Astrocyte of the hippocampus (primary cell): ENCODE measurements at regions not wholly inside any gene's neighbourhood (a gene's known extent, or its start where the extent isn't known, plus 50 kb on each side); places are given as distances from the start of the nearest gene placed in this dataset.
A peak's percentile ranks its signal among the peaks of the same experiment; 100 is the strongest.
"Not testable (repeated sequence)": the region's sequence is repeated elsewhere in the genome, so short reads cannot be mapped to it uniquely, and the experiment has no call there.

Experiments
- DNase-seq: peaks from one replicate; pipeline ENCODE4 v3.0.0; 2011; ENCODE audit warnings: low read depth, low spot score

DNA sequence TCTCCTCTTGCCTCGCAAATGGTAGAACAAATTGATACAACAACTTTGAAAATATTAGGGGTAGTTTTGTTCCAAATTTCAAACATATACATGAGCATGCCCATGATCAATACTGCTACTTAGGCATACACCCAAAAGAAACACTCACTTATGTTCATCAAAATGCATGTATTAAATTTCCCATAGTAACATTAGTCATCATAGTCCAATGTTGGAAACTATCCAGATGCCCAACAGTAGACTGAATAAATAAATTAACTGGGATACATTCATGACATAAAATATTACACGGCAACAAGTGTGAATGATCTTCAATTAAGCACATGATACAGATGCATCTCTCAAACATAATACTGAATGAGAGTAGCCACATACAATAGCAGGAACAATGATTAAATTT lies 391.6 kb downstream of the CDH11 start:
- DNase-seq, result no peak

DNA sequence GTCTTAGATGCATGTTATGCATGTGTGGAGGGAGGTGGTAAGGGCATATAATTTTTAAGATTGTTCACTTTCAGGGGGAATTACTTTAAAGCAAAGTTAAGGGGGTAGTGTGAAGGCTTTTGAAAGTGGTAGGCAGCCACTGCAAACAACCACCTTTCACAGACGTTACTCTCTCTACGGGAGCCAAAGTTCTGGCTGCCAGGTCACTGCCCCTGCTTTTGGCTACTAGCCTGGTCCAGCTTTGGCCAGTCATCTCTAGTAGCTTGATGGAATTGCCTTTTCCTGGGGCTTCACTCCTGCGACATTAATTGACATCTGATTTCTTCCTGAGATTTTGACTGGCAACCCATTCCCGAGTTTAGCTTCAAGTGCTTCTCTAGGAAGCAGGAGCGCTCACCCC lies 397.5 kb downstream of the CDH11 start:
- no peak for DNase-seq

DNA sequence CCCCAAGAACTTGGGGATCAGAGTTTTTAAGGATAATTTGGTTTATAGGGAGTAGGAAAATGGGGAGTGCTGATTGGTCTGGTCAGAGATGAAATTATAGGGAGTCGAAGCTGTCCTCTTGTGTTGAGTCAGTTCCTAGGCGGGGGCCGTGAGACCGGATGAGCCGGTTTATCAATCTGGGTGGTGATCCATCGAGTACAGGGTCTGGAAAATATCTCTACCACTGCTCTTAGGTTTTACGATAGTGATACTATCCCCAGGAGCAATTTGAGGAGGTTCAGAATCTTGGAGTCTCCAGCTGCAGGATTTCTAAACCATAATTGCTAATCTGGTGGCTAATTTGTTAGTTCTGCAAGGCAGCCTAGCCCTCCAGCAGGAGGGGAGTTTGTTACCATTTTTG lies 403.4 kb downstream of the CDH11 start:
- DNase-seq, result no peak

DNA sequence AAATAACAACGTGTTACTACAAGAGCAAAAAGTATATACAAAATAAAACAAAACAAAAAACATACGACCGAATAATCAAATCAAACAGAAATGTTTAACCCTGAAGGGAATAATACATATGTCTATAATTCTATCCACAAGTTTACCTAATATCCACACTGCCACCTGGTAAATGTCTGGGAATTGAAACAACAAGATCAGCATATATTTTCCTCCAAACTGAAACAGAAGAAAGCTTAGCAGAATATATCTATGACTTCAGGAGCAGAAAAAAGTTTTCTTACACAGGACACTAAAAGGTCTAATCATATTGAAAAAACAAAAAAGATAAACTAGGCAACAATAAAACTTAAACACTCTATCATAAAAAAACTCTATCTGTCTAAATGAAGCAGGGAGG lies 404.0 kb downstream of the CDH11 start:
- DNase-seq, result no peak

DNA sequence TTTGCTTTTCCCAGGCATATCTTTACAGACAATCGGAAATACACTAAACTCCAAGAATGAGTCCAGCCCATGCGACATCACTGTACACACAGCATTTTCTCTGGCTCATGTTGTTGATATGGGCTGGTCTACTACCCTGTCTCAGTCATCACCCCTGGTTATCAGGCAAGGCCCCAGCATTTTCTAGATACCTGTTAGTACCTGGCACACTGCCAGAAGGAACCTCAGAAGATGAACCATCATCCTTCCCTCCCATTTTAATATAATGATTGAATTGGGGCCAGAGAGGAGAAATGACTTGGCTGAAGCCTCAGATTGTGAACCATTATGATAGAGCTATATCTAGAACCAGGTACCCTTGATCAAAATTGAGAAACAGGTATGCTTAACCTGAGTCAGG lies 406.2 kb downstream of the CDH11 start:
- no peak for DNase-seq

DNA sequence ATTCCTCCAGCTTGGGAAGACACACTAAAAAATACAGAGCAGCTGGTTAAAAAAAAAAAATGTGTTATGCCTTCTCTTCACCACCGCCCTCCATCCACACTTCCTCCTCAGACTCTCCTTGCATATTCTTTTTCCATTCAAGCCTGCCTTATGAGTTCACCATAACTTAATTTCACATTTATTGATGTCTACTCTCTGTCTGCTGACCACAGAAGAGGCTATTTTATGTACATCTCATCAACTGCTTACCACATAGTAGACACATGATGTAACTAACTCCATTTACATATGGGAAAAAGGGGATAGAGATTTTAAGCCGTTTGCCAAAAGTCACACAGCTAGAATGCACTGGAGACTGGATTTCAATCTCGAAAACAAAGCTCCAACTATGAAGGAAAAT lies 409.8 kb downstream of the CDH11 start:
- peak; percentile 38 for DNase-seq

DNA sequence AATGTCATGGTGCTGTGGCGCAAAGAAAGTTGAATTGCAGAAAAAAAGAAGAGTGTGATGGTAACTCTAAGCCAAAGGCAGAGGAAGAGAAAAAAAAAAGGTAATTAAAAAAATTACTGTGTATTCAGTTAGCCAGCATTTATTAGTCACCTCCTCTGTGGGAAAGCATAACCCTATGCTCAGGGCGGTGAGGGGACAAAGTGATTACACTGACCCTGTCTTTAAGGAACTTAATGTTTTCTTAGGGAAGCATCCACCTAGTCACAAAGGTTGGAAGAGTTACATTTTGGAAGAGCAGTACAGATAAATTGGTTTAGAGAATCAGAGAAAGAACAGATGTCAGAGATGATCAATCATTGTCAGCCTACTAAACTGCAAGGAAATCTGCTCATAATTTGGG lies 410.3 kb downstream of the CDH11 start:
- peak; percentile 20 for DNase-seq

DNA sequence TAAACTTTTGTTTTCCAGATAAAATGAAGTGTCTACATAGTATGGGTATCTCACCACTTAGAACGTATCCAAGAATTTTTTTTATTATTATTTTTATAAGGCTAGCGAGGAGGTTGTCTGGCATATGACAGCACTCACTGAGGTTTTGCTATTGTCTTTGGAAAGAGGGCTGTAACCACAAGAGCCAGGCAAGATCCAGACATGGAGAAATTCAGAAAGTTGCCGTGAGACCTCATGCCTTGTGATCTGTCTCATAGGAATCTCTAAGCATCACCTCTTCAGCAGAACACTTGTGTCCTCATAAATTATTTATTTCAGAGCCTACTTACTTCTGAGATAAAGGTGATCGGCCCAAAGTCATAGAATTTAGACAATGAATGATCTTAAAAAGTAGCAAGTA lies 410.8 kb downstream of the CDH11 start:
- peak; percentile 81 for DNase-seq

DNA sequence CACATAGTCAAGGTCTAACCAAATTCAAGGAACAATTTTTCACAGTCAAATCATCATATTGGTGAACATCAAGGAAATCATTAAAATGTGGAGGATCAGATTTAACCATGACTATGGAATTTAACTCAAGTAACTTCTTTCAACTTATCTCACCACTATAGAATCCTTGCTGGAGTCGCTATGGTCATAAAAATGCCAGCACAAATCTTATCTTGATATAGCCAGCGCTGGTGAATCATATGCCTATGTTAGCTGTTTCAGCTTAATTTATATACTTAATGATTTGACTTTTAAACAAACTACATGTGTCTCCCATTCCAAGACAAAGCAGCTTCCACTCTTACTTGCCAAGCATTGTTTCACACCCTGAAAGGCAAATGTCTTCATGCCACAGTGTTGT lies 416.4 kb downstream of the CDH11 start:
- no peak for DNase-seq

DNA sequence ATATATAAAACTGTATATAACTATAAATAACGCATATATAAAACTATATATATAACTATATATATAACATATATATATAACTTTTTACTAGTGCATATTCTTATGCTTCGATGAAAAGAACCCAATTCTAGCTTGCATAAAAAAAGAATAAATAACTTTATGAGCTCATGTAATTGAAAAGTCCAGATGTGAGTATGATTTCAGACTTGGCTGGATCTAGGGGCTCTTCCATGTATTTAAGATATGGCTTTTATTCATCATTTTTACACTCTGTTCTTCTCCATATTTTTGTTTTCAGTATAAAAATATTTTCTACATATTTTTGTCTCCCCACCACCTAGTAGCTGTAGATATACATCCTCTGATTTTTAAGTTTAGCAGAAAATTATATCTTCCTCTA lies 417.5 kb downstream of the CDH11 start:
- no peak for DNase-seq

DNA sequence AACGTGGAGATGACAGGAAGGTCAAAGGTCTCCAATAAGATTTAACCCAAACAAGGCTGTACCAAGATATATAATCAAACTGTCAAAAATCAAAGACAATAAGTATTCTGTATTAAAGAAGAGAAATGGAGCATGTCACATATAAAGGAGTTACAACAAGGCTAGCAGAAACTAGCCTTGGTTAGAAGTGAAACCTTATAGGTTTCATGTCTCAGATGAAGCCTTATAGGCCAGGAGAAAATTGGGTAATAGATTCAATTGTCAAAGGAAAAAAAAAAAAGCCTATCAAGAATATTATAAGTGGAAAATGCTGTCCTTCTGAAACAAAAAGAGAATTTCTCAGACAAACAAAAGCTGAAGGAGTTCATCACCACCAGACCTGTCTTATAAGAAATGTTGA lies 419.4 kb downstream of the CDH11 start:
- DNase-seq, result no peak

DNA sequence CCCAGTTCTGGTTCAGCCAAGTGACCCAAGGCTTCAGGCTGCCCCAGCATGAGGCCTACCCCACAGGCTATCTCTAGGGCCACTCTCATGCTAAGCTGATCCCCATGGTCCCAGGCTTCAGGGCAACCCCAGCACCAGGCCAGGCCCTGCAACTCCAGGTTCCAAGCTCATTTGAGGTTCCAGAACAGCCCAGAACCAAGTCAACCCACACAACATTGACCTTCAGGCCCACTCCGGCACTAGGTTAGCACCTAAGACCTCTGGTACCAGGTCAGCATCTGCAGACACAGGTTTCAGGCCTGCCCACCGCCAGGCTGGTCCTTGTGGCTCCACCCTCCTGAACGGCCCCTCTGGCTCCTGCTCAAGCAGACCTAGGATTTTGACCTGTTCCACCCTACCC lies 421.2 kb downstream of the CDH11 start:
- DNase-seq, result no peak

DNA sequence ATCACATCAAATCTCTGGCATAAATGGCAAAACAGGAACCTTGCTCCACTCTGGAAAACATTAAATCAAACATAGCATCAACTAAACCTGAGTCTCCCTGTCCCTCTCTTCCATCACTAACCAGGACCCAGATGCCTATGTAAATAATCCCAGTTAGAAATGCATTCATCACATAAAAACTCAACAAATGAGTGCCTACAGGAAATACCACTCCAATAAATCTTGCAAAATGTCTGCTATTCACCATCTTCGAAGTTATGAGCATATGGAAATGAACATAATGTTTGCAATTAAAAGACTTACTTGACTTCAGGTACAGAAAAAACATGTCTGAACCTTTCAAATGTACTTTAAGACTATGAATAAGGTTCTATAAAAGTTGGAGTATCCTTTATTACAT lies 425.0 kb downstream of the CDH11 start:
- no peak for DNase-seq

DNA sequence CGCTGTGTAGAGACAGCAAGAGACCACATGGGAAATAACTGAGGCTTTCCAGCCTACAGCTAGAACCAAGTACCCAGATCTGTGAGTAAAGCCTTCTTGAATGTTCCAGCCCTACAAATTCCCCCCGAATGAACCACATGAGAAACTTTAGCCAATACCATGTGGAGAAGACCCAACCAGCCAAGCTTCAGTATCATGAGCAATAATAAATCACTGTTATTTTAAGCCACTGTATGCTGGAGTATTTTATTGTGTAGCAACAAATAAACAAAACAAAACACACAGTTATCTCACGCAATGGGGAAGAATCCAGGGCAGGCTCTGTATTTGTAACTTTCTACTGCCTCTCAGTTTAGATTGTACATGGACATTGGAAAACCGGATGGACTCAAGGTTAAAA lies 426.2 kb downstream of the CDH11 start:
- DNase-seq, result no peak

DNA sequence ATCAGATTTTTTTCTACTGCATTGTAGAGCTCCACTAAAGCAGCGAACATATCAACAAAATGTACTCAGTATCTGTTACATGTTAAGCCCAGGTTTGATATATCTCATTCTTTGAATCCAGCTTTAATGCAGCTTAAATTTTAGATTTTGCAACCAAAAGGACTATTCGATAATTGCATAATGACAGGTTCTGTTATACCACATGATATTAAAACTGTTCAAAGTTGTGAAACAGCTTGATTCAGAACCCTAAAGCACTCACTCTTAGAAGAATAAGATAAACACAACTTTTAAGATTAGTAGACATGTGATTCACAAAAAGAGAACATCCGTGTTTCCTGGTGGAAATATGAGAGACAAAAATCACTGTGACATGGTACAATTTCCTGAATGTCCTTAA lies 427.9 kb downstream of the CDH11 start:
- no peak for DNase-seq

DNA sequence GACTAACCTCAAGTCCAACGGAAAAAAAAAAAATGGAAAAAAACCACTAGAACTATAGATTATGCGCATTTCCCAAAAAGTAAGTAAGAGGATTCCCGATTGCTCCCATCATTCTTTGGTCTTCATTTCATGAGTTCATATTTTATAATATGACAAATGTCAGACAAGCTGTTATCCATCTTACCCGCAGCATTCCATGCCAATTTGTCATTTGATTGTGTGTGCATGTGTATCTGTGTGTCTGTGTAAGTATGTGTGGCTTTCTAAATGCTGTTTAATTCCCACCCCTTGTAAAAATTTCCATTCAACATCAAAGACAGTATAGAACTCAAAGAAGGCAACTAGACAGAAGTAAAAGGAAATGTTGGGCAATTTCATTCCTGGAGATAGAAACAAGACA lies 434.1 kb downstream of the CDH11 start:
- DNase-seq, result no peak

DNA sequence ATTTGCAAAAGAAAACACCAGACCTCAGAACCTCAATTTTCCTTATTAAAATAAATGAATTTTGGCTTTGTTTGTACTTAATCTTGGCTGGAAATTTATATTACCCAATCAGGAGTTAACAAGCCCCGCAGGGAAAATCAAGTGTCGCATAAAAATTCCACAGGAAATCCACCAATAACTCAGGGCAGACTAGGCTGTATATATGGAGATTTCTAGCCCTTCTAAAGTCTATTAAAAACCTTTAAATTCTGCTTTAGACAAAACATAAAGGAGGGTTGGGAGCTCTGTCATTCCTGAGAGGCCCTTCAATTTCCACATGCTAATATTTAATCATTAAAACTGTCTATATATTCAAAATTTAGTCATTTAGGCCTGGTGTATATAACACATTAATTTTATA lies 434.7 kb downstream of the CDH11 start:
- DNase-seq, result no peak

DNA sequence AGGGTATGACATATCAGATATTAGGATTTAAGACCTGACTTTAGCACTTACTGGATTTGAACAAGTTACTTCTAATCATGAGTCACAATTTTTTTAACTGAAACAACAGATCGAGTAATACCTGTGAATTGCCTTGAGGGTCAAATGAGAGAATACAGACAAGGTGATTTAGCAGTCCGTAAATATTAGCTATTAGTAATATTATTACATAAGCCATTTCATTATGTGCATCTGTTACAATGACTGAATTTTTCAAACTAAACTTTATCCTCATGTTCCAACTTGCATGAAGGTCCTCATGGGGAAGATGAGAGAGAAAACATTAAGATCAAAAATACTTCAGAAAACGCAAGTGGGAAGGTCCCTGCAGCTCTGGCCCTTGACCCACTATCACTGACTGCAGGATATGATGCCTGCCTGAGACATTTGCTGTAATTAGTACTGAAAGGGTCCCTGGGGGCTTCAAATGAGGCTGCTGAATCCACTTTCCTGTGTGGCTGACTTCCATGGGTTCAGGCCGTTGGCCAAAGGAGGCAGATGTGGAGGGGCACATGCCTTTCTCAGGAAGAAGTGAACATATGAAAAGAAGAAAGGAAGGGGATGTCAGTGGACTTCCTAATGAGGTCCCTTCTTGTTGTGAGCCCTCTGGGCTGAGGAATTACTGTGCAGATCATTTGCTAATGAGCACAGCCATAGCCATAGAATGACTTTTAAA lies 441.7 kb downstream of the CDH11 start:
- no peak for DNase-seq

DNA sequence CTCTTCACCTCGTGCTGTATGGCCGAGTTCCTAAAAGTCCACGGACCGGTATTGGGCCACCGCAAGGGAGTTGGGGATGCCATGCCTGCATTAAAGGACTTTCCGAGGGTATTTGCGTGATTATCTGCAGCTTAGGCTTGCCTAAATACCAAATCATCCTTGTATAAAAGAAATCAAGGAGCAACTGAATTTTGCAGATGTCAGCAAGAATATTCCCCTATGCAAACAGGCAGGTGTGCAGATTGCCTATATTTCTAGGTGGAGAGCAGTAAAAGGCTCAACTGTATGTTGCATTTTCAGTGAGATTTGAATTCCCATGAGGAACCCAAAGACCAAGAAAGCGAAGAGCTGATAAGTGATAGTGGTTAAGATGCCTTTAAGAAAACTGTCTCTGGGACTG lies 452.3 kb downstream of the CDH11 start:
- no peak for DNase-seq

DNA sequence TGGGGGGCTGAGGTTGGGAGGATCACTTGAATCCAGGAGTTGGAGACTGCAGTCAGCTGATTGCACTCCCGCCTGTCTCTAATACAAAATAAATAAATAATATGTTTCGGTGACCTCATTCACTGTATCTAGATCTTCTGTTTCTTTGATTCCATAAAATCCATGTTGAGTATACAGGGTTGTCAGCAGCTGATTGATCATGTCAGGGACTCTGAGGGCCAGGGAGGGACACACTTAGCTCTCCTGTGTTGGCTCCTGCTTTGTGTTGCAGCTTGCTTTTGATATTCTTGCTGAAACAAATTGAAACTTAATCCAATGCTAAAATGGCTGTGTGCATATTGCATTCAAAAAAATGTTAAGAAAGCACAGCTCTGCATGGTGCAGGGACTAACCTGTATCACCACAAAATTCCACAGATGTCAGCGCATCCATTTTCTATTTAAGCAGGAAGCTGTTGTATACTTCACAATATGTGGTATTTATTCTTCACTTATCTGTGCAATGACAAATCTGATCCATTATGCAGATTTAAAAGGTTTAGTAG lies 454.5 kb downstream of the CDH11 start:
- DNase-seq, result no peak

DNA sequence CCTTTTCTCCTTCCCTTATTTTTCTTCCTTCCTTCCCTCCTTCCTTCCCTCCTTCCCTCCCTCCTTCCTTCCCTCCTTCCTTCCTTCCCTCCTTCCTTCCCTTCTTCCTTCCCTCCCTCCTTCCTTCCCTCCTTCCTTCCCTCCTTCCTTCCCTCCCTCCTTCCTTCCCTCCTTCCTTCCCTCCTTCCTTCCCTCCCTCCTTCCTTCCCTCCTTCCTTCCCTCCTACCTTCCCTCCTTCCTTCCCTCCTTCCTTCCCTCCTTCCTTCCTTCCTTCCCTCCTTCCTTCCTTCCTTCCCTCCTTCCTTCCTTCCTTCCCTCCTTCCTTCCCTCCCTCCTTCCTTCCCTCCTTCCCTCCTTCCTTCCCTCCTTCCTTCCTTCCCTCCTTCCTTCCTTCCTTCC lies 459.6 kb downstream of the CDH11 start:
- DNase-seq, result not testable (repeated sequence)

DNA sequence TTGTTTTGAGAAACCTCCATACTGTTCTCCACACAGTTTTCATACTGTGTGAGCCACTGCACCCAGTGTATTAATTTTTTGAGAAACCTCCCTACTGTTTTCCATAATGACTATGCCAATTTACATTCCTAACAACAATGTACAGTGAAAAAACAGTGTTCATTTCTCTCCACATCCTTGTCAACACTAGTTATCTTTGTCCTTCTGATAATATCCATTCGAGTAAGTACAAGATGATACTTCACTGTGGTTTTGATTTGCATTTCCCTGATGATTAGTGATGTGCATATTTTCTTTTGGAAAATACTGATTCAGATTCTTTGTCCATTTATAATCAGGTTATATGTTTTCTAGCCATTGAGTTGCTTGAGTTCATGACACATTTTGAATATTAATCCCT lies 462.0 kb downstream of the CDH11 start:
- no peak for DNase-seq

DNA sequence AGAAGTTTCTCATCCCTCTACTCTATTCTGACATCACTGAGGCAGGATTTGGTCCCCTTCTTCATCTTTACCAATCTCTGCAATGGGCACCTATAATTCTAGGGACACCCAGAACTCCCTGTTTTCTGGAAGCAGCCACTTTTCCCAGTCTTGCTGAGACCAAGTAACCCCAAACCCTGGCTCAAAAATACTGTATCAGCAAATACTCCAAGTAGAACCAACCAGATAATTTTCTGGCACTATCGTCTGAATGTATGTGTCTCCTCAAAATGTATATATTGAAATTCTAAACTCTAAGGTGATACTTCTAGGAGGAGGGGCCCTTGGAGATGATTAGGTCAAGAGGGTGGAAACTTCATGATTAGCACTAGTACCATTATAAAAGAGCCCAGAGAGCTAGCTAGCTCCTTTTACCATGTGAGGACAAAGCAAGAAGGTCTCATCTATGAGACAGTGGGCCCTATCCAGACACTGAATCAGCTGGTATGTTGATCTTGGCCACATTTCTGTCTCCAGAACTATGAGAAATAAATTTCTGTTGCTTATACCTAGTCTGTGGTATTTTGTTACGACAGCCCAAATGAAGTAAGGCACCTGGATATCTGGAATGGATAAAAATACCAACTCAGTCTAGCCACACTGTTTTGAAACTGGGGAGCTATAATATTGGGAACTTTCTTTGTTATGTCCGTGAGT lies 464.4 kb downstream of the CDH11 start:
- peak; percentile 68 for DNase-seq
